Effector CD8-positive, alpha-beta T cell (primary cell): ENCODE measurements at regions not wholly inside any gene's neighbourhood (a gene's known extent, or its start where the extent isn't known, plus 50 kb on each side); places are given as distances from the start of the nearest gene placed in this dataset.

ENCODE experiments used
- DNase-seq: peaks from one replicate; lab custom pipeline; 2025; lab: John Stamatoyannopoulos, UW

- DNase-seq = no peak
Measured at GRCh38 chr21:14722841-14723483, 176.8 kb upstream of the SAMSN1 start.

- no peak for DNase-seq
Measured at GRCh38 chr21:14720237-14720636, 174.1 kb upstream of the SAMSN1 start.

- no peak for DNase-seq
Measured at GRCh38 chr21:14718951-14719350, 172.8 kb upstream of the SAMSN1 start.

GRCh38 chr21:14716761-14717396 lies 170.8 kb upstream of the SAMSN1 start:
- DNase-seq = no peak

GRCh38 chr21:14713109-14713508 lies 167.0 kb upstream of the SAMSN1 start:
- DNase-seq = no peak

GRCh38 chr21:14712121-14712715 lies 166.1 kb upstream of the SAMSN1 start:
- DNase-seq = no peak

- no peak for DNase-seq
Measured at GRCh38 chr21:14711287-14711686, 165.2 kb upstream of the SAMSN1 start.

- DNase-seq = no peak
Measured at GRCh38 chr21:14707511-14708020, 161.5 kb upstream of the SAMSN1 start.

GRCh38 chr21:14706712-14707510 lies 160.8 kb upstream of the SAMSN1 start:
- no peak for DNase-seq

- no peak for DNase-seq
Measured at GRCh38 chr21:14699433-14700407, 153.6 kb upstream of the SAMSN1 start.

GRCh38 chr21:14697769-14698168 lies 151.7 kb upstream of the SAMSN1 start:
- DNase-seq = no peak

GRCh38 chr21:14694817-14695216 lies 148.7 kb upstream of the SAMSN1 start:
- no peak for DNase-seq

- DNase-seq = no peak
Measured at GRCh38 chr21:14693997-14694396, 147.9 kb upstream of the SAMSN1 start.

- DNase-seq = no peak
Measured at GRCh38 chr21:14691914-14692313, 145.8 kb upstream of the SAMSN1 start.

GRCh38 chr21:14690886-14691285 lies 144.8 kb upstream of the SAMSN1 start:
- no peak for DNase-seq

GRCh38 chr21:14688936-14689335 lies 142.8 kb upstream of the SAMSN1 start:
- no peak for DNase-seq

- DNase-seq = no peak
Measured at GRCh38 chr21:14688412-14688811, 142.3 kb upstream of the SAMSN1 start.

GRCh38 chr21:14687268-14687625 lies 141.1 kb upstream of the SAMSN1 start:
- no peak for DNase-seq

- DNase-seq = no peak
Measured at GRCh38 chr21:14686466-14687267, 140.6 kb upstream of the SAMSN1 start.

GRCh38 chr21:14685568-14685967 lies 139.5 kb upstream of the SAMSN1 start:
- no peak for DNase-seq
